HepG2 (cell line): ENCODE measurements at regions not wholly inside any gene's neighbourhood (a gene's known extent, or its start where the extent isn't known, plus 50 kb on each side); places are given as distances from the start of the nearest gene placed in this dataset.

Experiments
- ATAC-seq: fragments of 200-7000 bp; cut with Tn5 transposase; 3 replicates; pipeline ENCODE4 v1.9.1; 2020; ENCODE audit warnings: mild to moderate bottlenecking, moderate library complexity
- BruUV-seq: library from RNA; stranded (reverse); fragments of 400-500 nt; replicated peaks from 2 replicates; lab custom pipeline; 2021; lab: Mats Ljungman, UMichigan
- CTCF ChIA-PET: fragments of 300-600 bp; formaldehyde crosslinking; extraction: SDS; loops from one replicate; lab custom pipeline; 2021; ENCODE audit warnings: low total read pairs, inconsistent platforms, low intra/inter-chr PET ratio; lab: Yijun Ruan, JAX
- POLR2A ChIA-PET: fragments of 350-600 bp; sonication (Branson Sonifier 250); formaldehyde crosslinking; loops from one replicate; lab custom pipeline; 2020; ENCODE audit warnings: antibody characterized with exemption, inconsistent platforms; lab: Yijun Ruan, JAX
- DNase-seq: peaks from one replicate; pipeline ENCODE4 v3.0.0-alpha.2; 2015; ENCODE audit warnings: low spot score
- FAIRE-seq: peaks from 3 replicates; lab custom pipeline; 2011; peaks lifted over from hg19 to GRCh38; lab: Jason Lieb, UNC
- H2AFZ ChIP-seq: one replicate; pipeline ENCODE4 v1.6.1; 2011; ENCODE audit warnings: low read length, inconsistent platforms
- H3K27ac ChIP-seq: fragments of 300-600 bp; 3 replicates; pipeline ENCODE4 v1.8.0; 2011; ENCODE audit warnings: mixed run types, mild to moderate bottlenecking, mixed read lengths, low read length, inconsistent platforms; ENCODE audit not compliant: insufficient read depth; ENCODE audit errors: extremely low read length
- H3K27me3 ChIP-seq, 2 experiments: fragments of 200-600 bp in 1 of 2; 2 replicates in 1 of 2; 3 replicates in 1 of 2; pipeline versions ENCODE4 v1.6.0 to v1.8.0; 2011; ENCODE audit warnings: low read length in 2 of 2, mild to moderate bottlenecking in 2 of 2, moderate library complexity in 2 of 2, inconsistent platforms in 1 of 2; ENCODE audit not compliant: insufficient read depth in 2 of 2, control insufficient read depth in 1 of 2
- H3K36me3 ChIP-seq, 2 experiments: fragments of 200-600 bp in 1 of 2; replicated peaks in 1 of 2; 2 replicates in 1 of 2; 3 replicates in 1 of 2; pipeline versions ENCODE4 v1.5.1 to v1.8.0; 2011; ENCODE audit warnings: low read length in 2 of 2, inconsistent platforms in 1 of 2; ENCODE audit not compliant: insufficient read depth in 2 of 2, control insufficient read depth in 1 of 2
- H3K4me1 ChIP-seq: 2 replicates; pipeline ENCODE4 v1.5.1; 2012; ENCODE audit warnings: low read length, inconsistent platforms; ENCODE audit not compliant: insufficient read depth
- H3K4me2 ChIP-seq: 2 replicates; pipeline ENCODE4 v1.6.0; 2011; ENCODE audit warnings: low read depth, low read length, inconsistent platforms
- H3K4me3 ChIP-seq, 3 experiments: fragments of 200-600 bp in 1 of 3; sonication (generic), shearing (Covaris generic) in 1 of 3; replicated peaks in 1 of 3; 2 replicates each; pipeline ENCODE4 v1.5.1; 2011 to 2016; ENCODE audit warnings: low read length in 3 of 3, inconsistent platforms in 2 of 3, low read depth in 2 of 3, mild to moderate bottlenecking in 2 of 3, control low read depth in 1 of 3, mixed read lengths in 1 of 3; ENCODE audit not compliant: insufficient read depth in 1 of 3
- H3K79me2 ChIP-seq: one replicate; pipeline ENCODE4 v1.6.1; 2011; ENCODE audit warnings: low read length, inconsistent platforms; ENCODE audit not compliant: insufficient read depth
- H3K9ac ChIP-seq: 2 replicates; pipeline ENCODE4 v1.6.0; 2011; ENCODE audit warnings: mild to moderate bottlenecking, low read depth, low read length, inconsistent platforms; ENCODE audit not compliant: insufficient read depth
- H3K9me3 ChIP-seq: 2 replicates; pipeline ENCODE4 v1.5.1; 2012; ENCODE audit warnings: mild to moderate bottlenecking, low read length
- H4K20me1 ChIP-seq: 2 replicates; pipeline ENCODE4 v1.6.0; 2011; ENCODE audit warnings: inconsistent platforms, mild to moderate bottlenecking, low read length, moderate library complexity; ENCODE audit not compliant: insufficient read depth
- CAMTA2 ChIP-seq: sonication (generic); formaldehyde crosslinking; IDR thresholded peaks from 2 replicates; pipeline ENCODE4 v1.4.0; 2020; ENCODE audit warnings: mild to moderate bottlenecking, missing genetic modification reagents, borderline replicate concordance
- HMG20A ChIP-seq: IDR thresholded peaks from 2 replicates; pipeline ENCODE4 v1.6.1; 2016; ENCODE audit warnings: borderline replicate concordance
- HNF4A ChIP-seq: sonication (generic); formaldehyde crosslinking; IDR thresholded peaks from 2 replicates; pipeline ENCODE4 v1.4.0; 2020; ENCODE audit warnings: missing genetic modification reagents
- MNT ChIP-seq: fragments of 450-650 bp; IDR thresholded peaks from 2 replicates; pipeline ENCODE4 v1.6.1; 2016
- RFX5 ChIP-seq: IDR thresholded peaks from 2 replicates; pipeline ENCODE4 v1.6.1; 2011; ENCODE audit warnings: low read depth, low read length, improper control_type of control experiment
- SP2 ChIP-seq: sonication (generic); formaldehyde crosslinking; IDR thresholded peaks from 2 replicates; pipeline ENCODE4 v1.5.1; 2020; ENCODE audit warnings: mild to moderate bottlenecking, missing genetic modification reagents
- TRIM24 ChIP-seq: sonication (generic); formaldehyde crosslinking; IDR thresholded peaks from 2 replicates; pipeline ENCODE4 v1.8.0; 2022; ENCODE audit warnings: mild to moderate bottlenecking, missing genetic modification reagents
- ZFP36L2 ChIP-seq: sonication (generic); formaldehyde crosslinking; IDR thresholded peaks from 2 replicates; pipeline ENCODE4 v1.4.0; 2020; ENCODE audit warnings: missing genetic modification reagents
- ZNF513 ChIP-seq: sonication (generic); formaldehyde crosslinking; conservative IDR thresholded peaks from 2 replicates; pipeline ENCODE4 v1.5.0; 2020; ENCODE audit warnings: missing genetic modification reagents
- ZNF615 ChIP-seq: sonication (generic); formaldehyde crosslinking; IDR thresholded peaks from 2 replicates; pipeline ENCODE4 v1.5.0; 2020; ENCODE audit warnings: mild to moderate bottlenecking, missing genetic modification reagents, borderline replicate concordance
- WGBS: methylation state at CpG from one replicate; pipeline ENCODE4 v1.1.6; 2017; ENCODE audit warnings: low lambda C conversion rate; 5-methylcytosine and 5-hydroxymethylcytosine counted together
- in situ Hi-C: cut with HindIII; loops from 2 replicates; pipeline ENCODE4 v1.10.0; 2017; ENCODE audit warnings: low pct_unique_long_range_greater_than_20kb; ENCODE audit not compliant: extremely low pct_ligation_motif_present
- intact Hi-C: fragments of 100-400 bp; cut with micrococcal nuclease; formaldehyde crosslinking; loops from one replicate; pipeline ENCODE4 v1.10.0; 2022; ENCODE audit not compliant: unreplicated experiment

- no peaks in the 10 kb centered on the region for H3K79me2 ChIP-seq
- WGBS: 71% methylated on average over 3 of the region's 3 CpGs
- no peaks in the 10 kb centered on the region for H3K9me3 ChIP-seq
- H3K4me2 ChIP-seq: no peak overlapping the region
- H3K9ac ChIP-seq: no peak overlapping the region
- no peak overlapping the region for H3K27ac ChIP-seq
- no peak overlapping the region for H2AFZ ChIP-seq
- intact Hi-C loops: no loop called here
- in situ Hi-C loops: no loop called here
- no peaks in the 10 kb centered on the region; a peak in 1 of 5 replicates for H3K27me3 ChIP-seq
- ChIA-PET POLR2A (no interaction called here), CTCF (no interaction called here)
- no peaks in the 10 kb centered on the region for H4K20me1 ChIP-seq
- H3K4me1 ChIP-seq: peaks cover 10% of the 10 kb centered on the region
- H3K36me3 ChIP-seq: no peaks in the 10 kb centered on the region
- no peak for DNase-seq
- no peak for FAIRE-seq
- TF ChIP-seq HMG20A (no peak), CAMTA2 (CRISPR knock-in tag) (no peak), SP2 (CRISPR knock-in tag) (no peak), MNT (no peak), TRIM24 (CRISPR knock-in tag) (no peak), ZNF513 (no peak), RFX5 (no peak), ZFP36L2 (CRISPR knock-in tag) (no peak), HNF4A (no peak), ZNF615 (CRISPR knock-in tag) (no peak)
- no TSS peak for BruUV-seq
- H3K4me3 ChIP-seq: no peak overlapping the region
- ATAC-seq: no peak
Measured at GRCh38 chr10:24007359-24007758, 201.6 kb upstream of the KIAA1217 start.
